Fibroblast of upper back skin (primary cell): ENCODE measurements at regions not wholly inside any gene's neighbourhood (a gene's known extent, or its start where the extent isn't known, plus 50 kb on each side); places are given as distances from the start of the nearest gene placed in this dataset.
"Not testable (repeated sequence)": the region's sequence is repeated elsewhere in the genome, so short reads cannot be mapped to it uniquely, and the experiment has no call there.

Experiments used
- DNase-seq: peaks from one replicate; pipeline ENCODE4 v3.0.0-alpha.2; 2013

DNA sequence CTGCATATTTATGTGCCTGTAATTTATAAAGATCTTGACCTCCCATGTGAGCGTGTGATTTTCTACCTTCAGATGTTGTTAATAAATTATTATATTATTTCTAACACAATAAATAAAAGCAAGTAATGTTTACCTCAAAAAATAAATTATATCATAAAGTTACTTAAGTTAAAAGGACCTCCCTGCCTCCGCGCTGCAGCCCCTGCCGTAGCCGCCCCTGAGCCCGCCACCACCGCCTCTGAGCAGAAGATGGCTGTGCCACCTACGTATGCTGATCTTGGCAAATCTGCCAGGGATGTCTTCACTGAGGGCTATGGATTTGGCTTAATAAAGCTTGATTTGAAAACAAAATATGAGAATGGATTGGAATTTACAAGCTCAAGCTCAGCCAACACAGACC, 119.6 kb upstream of the BRWD3 start:
- DNase-seq: no peak

DNA sequence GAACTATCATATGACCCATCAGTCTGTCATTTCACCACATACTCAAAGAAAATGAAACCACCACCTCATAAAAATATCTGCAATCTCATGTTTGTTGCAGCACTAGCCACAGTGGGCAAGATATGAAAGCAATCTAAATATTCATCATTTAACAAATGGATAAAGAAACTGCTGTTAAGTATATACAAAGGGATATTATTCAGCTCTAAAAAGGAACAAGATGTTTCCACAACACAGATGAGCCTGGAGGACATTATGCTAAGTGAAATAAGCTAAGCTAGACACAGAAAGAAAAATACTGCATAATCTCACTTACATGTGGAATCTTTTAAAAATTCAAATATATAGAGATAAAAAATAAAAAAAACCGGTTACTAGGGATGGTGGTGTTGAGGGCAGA, 108.2 kb upstream of the BRWD3 start:
- no peak for DNase-seq

- not testable (repeated sequence) for DNase-seq
These were observed 102.7 kb upstream of the BRWD3 start for GRCh38 chrX:80912351-80912750.

DNA sequence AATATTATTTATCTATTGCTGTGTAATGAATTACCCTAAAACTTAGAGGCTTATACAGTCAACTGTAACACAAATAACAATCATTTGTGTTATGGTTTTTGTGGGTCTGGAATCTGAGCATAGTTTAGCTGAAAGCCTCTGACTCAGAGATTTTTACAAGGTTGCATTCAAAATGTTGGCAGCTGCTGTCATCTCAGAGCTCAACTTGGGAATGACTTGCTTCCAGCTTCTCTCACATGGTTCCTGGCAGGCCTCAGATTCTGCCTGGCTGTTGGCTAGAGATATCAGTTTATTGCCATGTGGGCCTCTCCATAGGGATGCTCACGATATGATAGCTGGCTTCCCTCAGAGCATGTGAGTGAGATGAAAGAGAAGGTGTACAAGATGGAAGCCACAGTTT, 70.2 kb upstream of the BRWD3 start:
- no peak for DNase-seq

GRCh38 chrX:80879143-80879542, 69.5 kb upstream of the BRWD3 start:
- DNase-seq: no peak

GRCh38 chrX:80876877-80877276, 67.2 kb upstream of the BRWD3 start:
- peak; percentile 20 for DNase-seq
